T-helper 9 cell (primary cell): ENCODE measurements at regions not wholly inside any gene's neighbourhood (a gene's known extent, or its start where the extent isn't known, plus 50 kb on each side); places are given as distances from the start of the nearest gene placed in this dataset.
"Not testable (repeated sequence)": the region's sequence is repeated elsewhere in the genome, so short reads cannot be mapped to it uniquely, and the experiment has no call there.

Experiments
- DNase-seq: peaks from one replicate; pipeline ENCODE4 v3.0.0-alpha.2; 2020

DNA sequence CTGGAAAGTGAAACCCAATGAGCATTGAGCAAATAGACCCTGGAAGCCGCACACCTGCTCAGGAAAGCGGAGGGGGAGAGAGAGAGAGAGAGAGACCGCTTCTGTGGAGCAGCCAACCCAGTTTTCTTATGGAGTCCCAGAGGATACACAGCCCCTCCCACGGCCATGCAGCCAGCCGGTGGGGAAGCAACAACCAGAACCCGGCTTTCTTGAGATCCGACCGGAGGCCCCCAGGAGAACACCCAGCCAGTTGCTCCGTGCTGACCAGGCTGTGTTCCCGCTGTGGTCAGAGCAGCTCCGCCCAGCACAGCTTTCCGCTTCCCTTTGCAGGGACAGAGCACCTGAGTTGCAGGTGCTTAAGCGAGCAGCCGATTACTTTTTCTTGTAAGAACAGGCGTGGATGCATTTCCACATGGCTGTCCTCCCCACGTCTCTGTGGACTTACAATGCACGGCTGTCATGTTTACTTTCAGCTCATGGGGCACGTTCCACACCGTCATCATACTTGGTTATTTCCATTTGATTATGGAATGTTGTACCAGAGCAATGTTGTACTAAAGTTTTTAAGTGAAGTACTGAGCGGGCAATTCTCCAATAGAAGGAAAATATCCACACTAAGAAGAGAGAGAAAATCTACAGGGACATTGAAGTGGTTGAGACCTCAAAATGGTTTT, 381.9 kb downstream of the THBS2 start:
- DNase-seq, result no peak

- no peak for DNase-seq
Observed at GRCh38 chr6:168870982-168871381, 382.7 kb downstream of the THBS2 start.

- no peak for DNase-seq
Observed at GRCh38 chr6:168867247-168868102, 386.2 kb downstream of the THBS2 start.

- DNase-seq, result no peak
Observed at GRCh38 chr6:168866534-168866933, 387.1 kb downstream of the THBS2 start.

GRCh38 chr6:168865522-168865921, 388.1 kb downstream of the THBS2 start:
- DNase-seq, result no peak

- DNase-seq, result no peak
Observed at GRCh38 chr6:168864541-168865460, 388.8 kb downstream of the THBS2 start.

DNA sequence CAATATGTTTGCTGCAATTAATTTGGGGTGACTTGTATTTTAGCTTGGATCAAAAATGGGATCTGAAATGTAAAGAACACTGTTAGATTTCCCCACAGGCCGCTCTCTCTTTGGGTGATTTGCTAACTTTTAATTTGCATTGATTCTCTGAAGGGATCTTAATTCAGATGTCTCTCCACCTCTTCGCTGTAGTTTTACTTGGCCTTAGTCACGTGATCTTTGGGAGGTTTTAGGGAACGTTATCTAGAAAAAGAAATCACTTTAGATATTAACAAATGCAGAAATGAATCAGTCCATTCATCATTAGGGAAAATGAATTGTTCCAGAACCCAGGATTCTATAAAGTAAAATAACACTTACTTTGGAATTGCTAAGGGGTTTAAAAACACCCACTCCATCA, 390.2 kb downstream of the THBS2 start:
- DNase-seq, result no peak

- no peak for DNase-seq
Observed at GRCh38 chr6:168862346-168862980, 391.2 kb downstream of the THBS2 start.

- no peak for DNase-seq
Observed at GRCh38 chr6:168860987-168861386, 392.7 kb downstream of the THBS2 start.

- DNase-seq, result no peak
Observed at GRCh38 chr6:168860341-168860740, 393.3 kb downstream of the THBS2 start.

DNA sequence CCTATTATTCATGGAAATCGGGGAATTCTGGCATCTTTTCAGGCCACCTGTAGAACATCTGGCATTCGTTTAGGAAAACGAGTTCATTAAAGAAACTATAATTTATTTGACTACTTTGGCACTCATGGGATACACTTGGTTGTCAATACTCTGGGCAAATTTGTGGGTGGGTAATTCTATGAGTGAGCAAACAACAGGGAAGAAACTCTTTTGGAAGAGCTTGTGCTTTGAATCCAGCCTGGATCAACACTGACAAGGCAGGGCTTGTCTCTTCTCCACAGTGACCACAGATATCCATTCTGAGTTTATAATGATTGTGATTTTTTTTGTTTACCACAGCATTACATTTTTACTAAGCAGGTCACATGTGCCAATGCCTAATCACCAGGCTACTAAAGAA, 394.7 kb downstream of the THBS2 start:
- DNase-seq, result no peak

GRCh38 chr6:168856914-168857313, 396.7 kb downstream of the THBS2 start:
- DNase-seq, result no peak

DNA sequence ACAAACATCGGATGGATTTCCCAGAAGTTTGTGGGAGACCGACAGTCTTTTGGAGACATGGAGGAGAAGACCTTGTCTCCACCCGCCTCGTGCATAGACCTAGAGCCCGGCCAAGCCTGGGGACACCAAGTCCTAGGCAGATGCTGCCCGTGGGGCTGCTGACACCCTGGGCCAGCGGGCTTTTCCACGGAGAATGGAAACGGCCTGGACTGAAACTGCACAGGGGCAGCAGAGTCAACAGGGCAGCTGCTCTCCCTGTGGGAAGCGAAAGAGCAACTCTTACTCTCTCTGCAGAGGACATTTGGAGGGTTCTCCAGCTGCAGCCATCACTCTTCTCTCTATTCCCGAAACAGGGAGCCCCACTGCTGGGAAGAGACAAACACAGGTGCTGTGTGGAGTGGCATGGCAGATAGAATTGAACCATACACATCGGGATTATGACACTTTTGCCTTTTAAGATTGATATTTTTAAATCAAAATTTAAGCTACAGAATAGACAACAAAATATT, 401.2 kb downstream of the THBS2 start:
- no peak for DNase-seq

GRCh38 chr6:168851460-168852375, 401.9 kb downstream of the THBS2 start:
- no peak for DNase-seq

- not testable (repeated sequence) for DNase-seq
Observed at GRCh38 chr6:168850027-168850736, 403.5 kb downstream of the THBS2 start.

GRCh38 chr6:168849459-168849858, 404.2 kb downstream of the THBS2 start:
- no peak for DNase-seq

GRCh38 chr6:168848797-168849196, 404.8 kb downstream of the THBS2 start:
- DNase-seq, result no peak

DNA sequence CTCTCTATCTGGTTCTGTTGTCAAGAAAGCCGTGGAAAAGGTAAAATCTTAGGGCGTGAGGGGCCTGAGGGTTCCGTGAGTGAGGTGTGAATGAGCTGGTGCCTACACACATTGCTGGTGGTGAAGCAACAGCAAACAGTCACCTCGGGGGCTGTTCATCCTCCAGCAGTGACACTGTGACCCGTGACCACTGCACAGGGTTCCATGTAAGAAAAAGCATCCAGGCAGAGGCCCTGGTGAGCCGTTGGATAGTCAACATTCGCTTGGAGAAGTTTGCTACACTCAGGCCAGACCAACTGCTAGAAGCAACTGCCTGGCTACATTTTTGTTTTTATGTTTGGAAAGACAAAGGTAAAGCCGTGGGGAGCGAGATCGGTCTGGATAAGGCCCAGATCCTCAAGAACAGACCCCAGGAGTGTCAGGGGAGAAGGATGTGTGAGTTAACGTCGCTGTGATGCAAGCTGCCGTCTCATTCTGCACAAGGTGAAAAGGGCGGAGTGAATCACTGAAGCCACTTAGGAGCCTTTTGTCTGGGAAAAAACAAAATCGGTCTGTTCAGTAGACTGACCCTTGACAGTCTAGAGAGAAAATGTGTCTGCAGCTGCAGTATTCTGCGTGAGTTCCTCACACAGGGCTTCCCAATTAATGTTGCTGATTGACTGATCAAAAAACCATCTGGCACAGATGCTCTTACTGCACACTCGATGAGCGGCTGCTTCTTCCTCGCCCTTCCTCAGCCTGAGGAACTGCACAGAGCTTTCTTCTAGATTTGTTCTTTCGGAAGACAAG, 404.0 kb downstream of the SMOC2 start:
- DNase-seq, result no peak

- DNase-seq, result not testable (repeated sequence)
Observed at GRCh38 chr6:168842632-168843212, 401.7 kb downstream of the SMOC2 start.
